Hematopoietic multipotent progenitor cell (in vitro differentiated cells): ENCODE measurements at regions not wholly inside any gene's neighbourhood (a gene's known extent, or its start where the extent isn't known, plus 50 kb on each side); places are given as distances from the start of the nearest gene placed in this dataset.

Source experiments
- DNase-seq, 3 donors: peaks; one replicate each; pipeline ENCODE4 v3.0.0-alpha.2; 2011 to 2015; ENCODE audit warnings: low read depth in 2 of 3, low spot score in 2 of 3

- DNase-seq, result no peak
Observed at GRCh38 chr14:87076146-87076545, 916.8 kb downstream of the GALC start.

- no peak for DNase-seq
Observed at GRCh38 chr14:87073880-87074570, 919.0 kb downstream of the GALC start.

GRCh38 chr14:87067591-87067990 lies 925.4 kb downstream of the GALC start:
- no peak for DNase-seq

GRCh38 chr14:87067061-87067460 lies 925.9 kb downstream of the GALC start:
- no peak for DNase-seq

- no peak for DNase-seq
Observed at GRCh38 chr14:87066221-87066817, 926.7 kb downstream of the GALC start.

- no peak for DNase-seq
Observed at GRCh38 chr14:87065366-87065765, 927.6 kb downstream of the GALC start.

GRCh38 chr14:87063181-87063580 lies 929.8 kb downstream of the GALC start:
- no peak for DNase-seq

GRCh38 chr14:87060405-87060804 lies 932.6 kb downstream of the GALC start:
- DNase-seq, result no peak

GRCh38 chr14:87059060-87059839 lies 933.7 kb downstream of the GALC start:
- DNase-seq, result no peak

GRCh38 chr14:87055007-87055406 lies 938.0 kb downstream of the GALC start:
- DNase-seq, result no peak

- no peak for DNase-seq
Observed at GRCh38 chr14:87052646-87053225, 940.2 kb downstream of the GALC start.

GRCh38 chr14:87050421-87050820 lies 942.6 kb downstream of the GALC start:
- no peak for DNase-seq

- peak in 2 of 3 donors; percentile 8 to 9 for DNase-seq
Observed at GRCh38 chr14:87049950-87050349, 943.0 kb downstream of the GALC start.

GRCh38 chr14:87046960-87047359 lies 946.0 kb downstream of the GALC start:
- DNase-seq, result no peak

GRCh38 chr14:87045956-87046355 lies 947.0 kb downstream of the GALC start:
- DNase-seq, result no peak

- no peak for DNase-seq
Observed at GRCh38 chr14:87045246-87045645, 947.7 kb downstream of the GALC start.

- DNase-seq, result no peak
Observed at GRCh38 chr14:87044807-87045206, 948.2 kb downstream of the GALC start.

- DNase-seq, result no peak
Observed at GRCh38 chr14:87043667-87044200, 949.2 kb downstream of the GALC start.

- DNase-seq, result no peak
Observed at GRCh38 chr14:87042354-87042753, 950.6 kb downstream of the GALC start.

GRCh38 chr14:87041290-87042020 lies 951.5 kb downstream of the GALC start:
- DNase-seq, result no peak

- DNase-seq, result no peak
Observed at GRCh38 chr14:87034680-87035079, 958.3 kb downstream of the GALC start.
